Stomach (tissue), 4 donors: ENCODE measurements at regions not wholly inside any gene's neighbourhood (a gene's known extent, or its start where the extent isn't known, plus 50 kb on each side); places are given as distances from the start of the nearest gene placed in this dataset.

Experiments
- CTCF ChIP-seq, 7 experiments: fragments of 450-650 bp in 4 of 7; fragments of 200-600 bp in 3 of 7; sonication (generic) in 3 of 7; IDR thresholded peaks; one replicate each; pipeline ENCODE4 v1.5.1; 2016 to 2019; ENCODE audit warnings: antibody characterized with exemption in 7 of 7, control low read depth in 2 of 7, mild to moderate bottlenecking in 1 of 7
- POLR2A ChIP-seq, 4 donors: fragments of 450-650 bp; IDR thresholded peaks; one replicate each; pipeline ENCODE4 v1.6.1; 2016; ENCODE audit warnings: antibody characterized with exemption in 4 of 4, control low read depth in 2 of 4, mild to moderate bottlenecking in 1 of 4, moderate library complexity in 1 of 4
- POLR2AphosphoS5 ChIP-seq, 3 donors: sonication (generic); formaldehyde crosslinking; IDR thresholded peaks; one replicate each; pipeline ENCODE4 v1.6.1; 2016; ENCODE audit warnings: antibody characterized with exemption in 3 of 3

- TF ChIP-seq POLR2AphosphoS5 (IDR thresholded peaks at IDR 0.05): no peak
- TF ChIP-seq CTCF (IDR thresholded peaks at IDR 0.05): no peak
- no peak for TF ChIP-seq POLR2A (IDR thresholded peaks at IDR 0.05)
Observed at GRCh38 chrX:74234818-74235217, 69.2 kb upstream of the ZCCHC13 start.
